ENCODE measurements at regions not wholly inside any gene's neighbourhood (a gene's known extent, or its start where the extent isn't known, plus 50 kb on each side); places are given as distances from the start of the nearest gene placed in this dataset.

DNA sequence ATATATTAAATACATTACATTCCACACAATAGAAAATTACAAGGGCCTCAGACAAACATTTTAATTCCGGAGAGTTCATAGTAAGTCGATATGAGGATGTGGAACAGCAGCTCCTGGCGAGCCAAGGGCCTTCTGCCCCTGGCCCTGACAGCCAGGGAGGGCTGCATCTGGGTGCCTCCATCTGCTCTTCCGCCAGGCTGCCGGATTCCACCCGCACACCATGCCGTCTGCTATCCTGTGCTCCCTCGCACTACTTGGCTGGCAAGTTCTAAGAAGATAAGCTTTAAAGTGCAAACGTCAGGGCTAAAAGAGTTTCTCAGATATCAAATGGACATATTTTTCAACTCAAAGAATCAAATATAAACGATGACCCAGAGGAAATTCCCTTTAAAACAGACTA is 656.3 kb upstream of the NOX3 start:
- FAIRE-seq, result no peak
- DNase-seq (ENCODE audit: insufficient read length, low spot score), result no peak

- FAIRE-seq, result no peak
- no peak for DNase-seq (ENCODE audit: insufficient read length, low spot score)
Observed at GRCh38 chr6:156110249-156110648, 654.6 kb upstream of the NOX3 start.

DNA sequence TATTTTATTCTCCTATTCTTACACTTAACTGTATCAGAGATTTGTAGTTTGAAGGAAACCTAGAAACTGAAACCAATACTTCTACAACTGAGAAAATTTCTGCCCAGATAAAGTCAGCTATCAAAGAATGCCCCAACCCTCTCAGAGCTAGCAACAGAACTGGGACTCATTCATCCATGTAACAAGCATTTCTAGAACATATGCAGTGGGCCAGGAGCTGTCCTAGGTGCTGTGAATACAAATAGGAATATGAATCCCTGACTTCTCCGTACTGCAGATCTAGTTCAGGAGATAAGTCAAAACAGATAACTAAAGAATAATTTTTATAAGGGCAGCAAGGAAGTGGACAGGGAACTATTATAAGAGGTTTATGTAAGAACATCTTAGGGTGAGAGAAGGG is 654.1 kb upstream of the NOX3 start:
- DNase-seq (ENCODE audit: insufficient read length, low spot score), result no peak
- FAIRE-seq, result no peak

- FAIRE-seq (no peak), DNase-seq (ENCODE audit: insufficient read length, low spot score) (no peak)
Observed at GRCh38 chr6:156107624-156108101, 652.0 kb upstream of the NOX3 start.

DNA sequence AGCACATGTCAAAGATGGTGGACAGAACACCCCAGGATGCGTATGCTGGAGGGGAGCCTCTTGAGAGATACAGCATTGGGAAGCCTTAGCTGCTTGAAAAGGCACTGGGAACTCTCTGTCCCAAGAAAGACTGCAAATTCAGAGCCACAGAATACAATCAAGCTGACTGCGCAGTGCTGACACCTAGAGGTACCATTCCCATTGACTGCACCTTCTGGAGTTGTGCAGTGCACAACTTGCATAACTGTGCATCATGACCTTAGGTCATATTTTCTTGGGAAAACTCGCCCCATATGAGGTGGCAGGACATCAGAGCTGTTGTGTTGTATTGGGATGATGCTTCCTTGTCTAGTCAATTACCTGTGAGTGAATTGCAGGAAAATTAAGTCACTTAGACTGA is 646.5 kb upstream of the NOX3 start:
- DNase-seq (ENCODE audit: insufficient read length, low spot score) (no peak), FAIRE-seq (no peak)

DNA sequence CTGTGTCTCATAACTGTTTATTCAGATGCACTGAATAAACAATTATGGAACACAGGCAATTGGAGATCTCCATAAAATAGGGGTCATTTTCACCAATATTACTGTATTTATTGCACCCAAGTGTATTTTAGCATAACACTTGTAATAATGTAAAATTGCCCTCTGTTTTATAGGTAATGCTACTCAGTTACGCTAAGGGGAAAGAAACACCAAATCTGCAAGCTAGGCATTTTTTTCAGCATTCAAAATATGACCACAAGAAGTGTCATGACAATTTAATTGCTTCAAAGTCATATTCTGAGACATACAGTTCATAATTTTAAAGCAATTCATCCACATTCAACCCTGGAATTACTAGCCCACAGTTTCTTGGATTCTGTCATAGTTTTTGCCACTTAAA is 643.2 kb upstream of the NOX3 start:
- DNase-seq (ENCODE audit: insufficient read length, low spot score), result no peak
- no peak for FAIRE-seq

DNA sequence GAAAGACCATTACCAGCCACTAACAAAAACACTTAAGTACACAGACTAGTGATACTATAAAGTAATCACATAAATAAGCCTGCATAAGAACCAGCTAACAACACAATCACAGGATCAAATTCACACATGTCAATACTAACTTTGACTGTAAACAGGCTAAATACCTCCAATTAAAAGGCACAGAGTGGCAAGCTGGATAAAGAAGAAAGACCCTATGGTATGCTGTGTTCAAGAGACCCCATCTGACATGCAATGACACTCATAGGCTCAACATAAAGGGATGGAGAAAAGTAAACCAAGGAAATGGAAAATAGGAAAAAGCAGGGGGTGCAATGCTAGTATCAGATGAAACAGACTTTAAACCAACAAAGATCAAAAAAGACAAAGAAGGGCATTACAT is 631.8 kb upstream of the NOX3 start:
- FAIRE-seq, result no peak

DNA sequence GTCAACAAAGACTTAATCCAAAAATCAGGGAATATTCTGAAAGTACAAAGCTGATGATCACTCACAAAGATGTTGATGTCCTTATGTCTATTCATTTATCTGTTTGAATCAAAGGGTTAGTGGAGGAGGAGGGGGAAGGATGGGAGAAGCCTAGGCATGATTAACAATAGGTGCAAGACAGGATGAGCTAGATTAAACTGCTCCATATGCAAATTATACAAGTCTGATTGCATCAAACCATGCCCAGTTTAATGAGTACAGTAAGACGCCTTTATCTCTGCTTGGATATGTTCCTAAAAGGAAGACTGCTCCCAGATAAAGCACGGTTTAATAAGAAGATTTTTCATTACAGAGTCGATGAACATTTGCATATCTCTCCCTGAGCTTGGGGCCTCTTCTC is 626.4 kb upstream of the NOX3 start:
- no peak for DNase-seq (ENCODE audit: insufficient read length, low spot score)

More for the DNA sequence above, 631.8 kb upstream of the NOX3 start:
- DNase-seq (ENCODE audit: insufficient read length, low spot score), result no peak

GRCh38 chr6:156080371-156080770 is 624.7 kb upstream of the NOX3 start:
- FAIRE-seq, result no peak
- DNase-seq (ENCODE audit: insufficient read length, low spot score), result no peak

More for the DNA sequence above, 626.4 kb upstream of the NOX3 start:
- FAIRE-seq, result no peak

DNA sequence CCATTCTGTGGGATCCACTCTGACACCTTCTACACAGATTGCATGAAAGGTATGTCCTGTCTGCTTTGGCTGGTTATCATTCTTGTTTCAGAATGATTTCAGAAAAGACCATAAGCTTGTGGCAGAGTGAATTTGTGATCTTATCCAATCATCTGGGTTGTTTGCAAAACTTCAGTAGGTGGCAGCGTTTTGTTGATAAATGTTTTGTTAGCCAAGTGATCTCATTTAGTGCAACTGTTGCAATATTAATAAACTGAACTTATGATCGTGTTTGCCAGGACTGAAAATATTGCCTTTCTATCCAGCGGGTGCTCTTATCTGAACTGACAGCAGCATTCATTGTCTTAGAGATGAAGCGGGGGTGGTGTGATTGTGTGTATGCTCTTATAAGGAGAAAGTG is 613.2 kb upstream of the NOX3 start:
- no peak for DNase-seq (ENCODE audit: insufficient read length, low spot score)

DNA sequence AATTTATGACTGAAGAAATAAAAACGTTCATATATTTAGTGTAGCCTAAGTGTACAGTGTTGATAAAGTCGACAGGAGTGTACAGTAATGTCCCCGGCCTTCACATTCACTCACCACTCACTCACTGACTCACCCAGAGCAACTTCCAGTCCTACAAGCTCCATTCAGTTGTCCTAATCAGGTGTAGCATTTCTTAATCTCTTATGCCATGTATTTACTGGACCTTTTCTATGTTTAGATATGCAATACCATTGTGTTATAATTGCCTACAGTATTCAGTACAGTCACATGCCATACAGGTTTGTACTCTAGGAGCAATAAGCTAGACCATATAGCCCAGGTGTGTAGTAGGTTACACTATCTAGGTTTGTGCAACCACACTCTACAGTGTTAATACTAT is 610.2 kb upstream of the NOX3 start:
- FAIRE-seq (no peak), DNase-seq (ENCODE audit: insufficient read length, low spot score) (no peak)

More for the DNA sequence above, 613.2 kb upstream of the NOX3 start:
- no peak for FAIRE-seq

- FAIRE-seq, result no peak
Observed at GRCh38 chr6:156062091-156062563, 606.5 kb upstream of the NOX3 start.

GRCh38 chr6:156061465-156061864 is 605.8 kb upstream of the NOX3 start:
- DNase-seq (ENCODE audit: insufficient read length, low spot score) (no peak), FAIRE-seq (no peak)

More at GRCh38 chr6:156062091-156062563, 606.5 kb upstream of the NOX3 start:
- DNase-seq (ENCODE audit: insufficient read length, low spot score), result no peak

DNA sequence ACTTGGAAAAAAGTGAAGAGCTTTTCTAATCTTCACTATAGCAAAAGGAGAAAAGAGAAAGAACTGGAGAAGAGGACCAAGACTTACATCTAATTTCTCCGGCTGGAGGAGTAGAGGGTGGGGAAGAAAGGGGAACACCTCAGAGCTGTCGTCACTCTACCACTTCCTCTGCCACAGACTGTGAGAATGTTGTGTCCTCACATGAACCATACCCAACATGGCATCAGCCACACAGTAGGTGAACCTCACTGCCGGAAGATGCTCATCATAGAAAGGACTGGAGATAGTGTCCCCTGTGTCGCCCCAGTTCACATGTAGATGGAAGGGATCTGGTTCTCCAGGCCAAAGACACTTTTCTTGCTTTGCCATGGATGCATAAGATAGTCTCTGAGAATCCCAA is 604.4 kb upstream of the NOX3 start:
- no peak for DNase-seq (ENCODE audit: insufficient read length, low spot score)

DNA sequence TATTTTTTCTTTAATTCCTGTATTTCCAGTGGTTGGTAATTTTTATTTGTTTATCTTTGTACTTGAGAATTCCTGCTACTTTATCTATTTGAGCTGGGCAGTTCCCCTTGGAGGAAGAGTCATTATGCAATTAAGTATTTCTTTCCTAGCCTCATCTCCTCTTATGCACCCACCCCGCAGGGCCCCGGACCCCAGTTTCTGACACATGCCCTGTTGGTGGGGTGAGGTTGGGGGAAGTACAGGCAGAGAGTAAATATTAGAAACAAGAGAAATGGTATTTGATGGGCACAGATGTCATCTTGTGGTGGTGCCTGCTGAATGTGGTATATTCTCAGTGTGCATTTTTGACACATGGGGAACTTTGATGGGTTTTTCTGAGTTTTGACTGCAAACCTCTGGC is 602.7 kb upstream of the NOX3 start:
- DNase-seq (ENCODE audit: insufficient read length, low spot score) (no peak), FAIRE-seq (no peak)

More for the DNA sequence above, 604.4 kb upstream of the NOX3 start:
- no peak for FAIRE-seq

- DNase-seq (ENCODE audit: insufficient read length, low spot score), result no peak
- FAIRE-seq, result no peak
Observed at GRCh38 chr6:156057869-156058268, 602.2 kb upstream of the NOX3 start.

DNA sequence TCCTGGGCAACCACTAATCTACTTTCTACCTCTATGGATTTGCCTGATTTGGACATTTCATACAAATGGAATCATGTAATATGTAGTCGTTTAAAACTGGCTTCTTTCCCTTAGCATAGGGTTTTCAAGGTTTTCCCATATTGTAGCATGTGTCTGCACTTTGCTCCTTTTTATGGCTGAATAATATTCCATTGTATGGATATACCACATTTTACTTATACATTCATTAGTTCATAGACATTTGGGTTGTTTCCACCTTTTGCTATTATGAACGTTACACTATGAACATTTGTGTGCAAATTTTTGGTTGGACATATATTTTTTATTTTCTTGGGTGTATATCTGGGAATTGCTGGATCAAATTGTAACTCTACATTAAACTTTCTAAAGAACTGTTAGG is 600.4 kb upstream of the NOX3 start:
- DNase-seq (ENCODE audit: insufficient read length, low spot score) (no peak), FAIRE-seq (no peak)

- no peak for DNase-seq (ENCODE audit: insufficient read length, low spot score)
- no peak for FAIRE-seq
Observed at GRCh38 chr6:156053626-156054025, 598.0 kb upstream of the NOX3 start.

DNA sequence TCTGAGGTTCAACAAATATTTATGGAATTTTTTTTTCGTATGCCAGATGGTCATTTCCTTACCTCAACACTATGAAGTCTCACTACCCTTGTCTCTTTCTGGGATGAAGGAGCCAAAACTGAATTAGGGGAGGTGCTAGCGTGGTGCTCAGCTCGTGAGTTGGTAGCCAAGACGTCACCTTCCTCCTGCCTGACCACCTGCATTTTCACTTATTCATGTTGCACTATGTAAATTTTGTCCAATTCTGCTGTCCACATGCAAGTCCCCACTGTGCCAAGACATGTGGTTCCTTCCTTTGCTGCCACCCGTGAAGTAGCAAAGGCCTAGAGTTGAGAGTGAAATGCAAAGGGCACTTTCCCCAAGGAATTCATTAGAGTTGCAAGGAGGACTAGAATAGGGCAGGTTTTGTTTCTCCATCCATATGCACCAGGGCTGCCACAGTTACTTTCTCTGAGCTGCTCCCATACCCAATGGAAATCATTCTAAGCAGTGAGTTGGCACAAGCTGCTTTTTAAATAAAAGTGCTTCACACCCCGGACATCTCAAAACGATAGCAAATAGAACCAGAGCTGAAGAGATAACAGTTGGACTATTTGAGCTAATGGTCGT is 591.3 kb upstream of the NOX3 start:
- FAIRE-seq (no peak), DNase-seq (ENCODE audit: insufficient read length, low spot score) (no peak)

DNA sequence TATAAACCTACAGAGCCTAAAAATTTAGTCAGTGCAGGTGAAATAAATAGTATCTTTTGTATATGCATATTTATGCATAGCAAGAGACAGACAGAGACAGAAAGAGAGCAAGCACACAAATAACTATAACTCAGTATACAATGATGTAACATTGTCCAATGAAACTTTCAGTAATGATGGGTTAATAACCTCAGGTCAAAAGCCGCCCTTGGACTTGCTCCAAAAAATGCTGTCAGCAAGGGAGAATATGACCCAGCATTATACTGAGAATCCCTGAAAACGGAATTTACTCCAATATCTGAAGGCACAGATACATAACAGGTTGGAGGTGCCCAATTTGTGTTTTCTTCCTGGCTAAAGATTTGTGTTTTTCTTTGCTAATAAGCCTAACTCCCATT is 590.6 kb upstream of the NOX3 start:
- no peak for DNase-seq (ENCODE audit: insufficient read length, low spot score)
- no peak for FAIRE-seq

- no peak for DNase-seq (ENCODE audit: insufficient read length, low spot score)
- no peak for FAIRE-seq
Observed at GRCh38 chr6:156045401-156046267, 590.0 kb upstream of the NOX3 start.

GRCh38 chr6:156033598-156033997 is 578.0 kb upstream of the NOX3 start:
- no peak for FAIRE-seq
- no peak for DNase-seq (ENCODE audit: insufficient read length, low spot score)
